Spleen (tissue), 11 donors: ENCODE measurements at regions not wholly inside any gene's neighbourhood (a gene's known extent, or its start where the extent isn't known, plus 50 kb on each side); places are given as distances from the start of the nearest gene placed in this dataset.

Experiments used
- DNase-seq: peaks from one replicate; pipeline ENCODE4 v3.0.0-alpha.2; 2020
- H3K27ac ChIP-seq, 8 donors: fragments of 200-600 bp; sonication (generic) in 7 of 8; 1 replicate in 4 of 8; 2 replicates in 4 of 8; pipeline versions ENCODE4 v1.5.0 to v1.8.0; 2016 to 2021; ENCODE audit warnings: inconsistent platforms in 4 of 8, mild to moderate bottlenecking in 4 of 8, moderate library complexity in 1 of 8
- H3K27me3 ChIP-seq, 7 donors: fragments of 200-600 bp; sonication (generic) in 6 of 7; replicated peaks in 1 of 7; 1 replicate in 4 of 7; 2 replicates in 3 of 7; pipeline versions ENCODE4 v1.5.0 to v1.8.0; 2016 to 2021; ENCODE audit warnings: inconsistent platforms in 3 of 7, mild to moderate bottlenecking in 1 of 7
- H3K36me3 ChIP-seq, 6 donors: fragments of 200-600 bp; sonication (generic) in 5 of 6; 1 replicate in 4 of 6; 2 replicates in 2 of 6; pipeline versions ENCODE4 v1.5.0 to v1.8.0; 2016 to 2021; ENCODE audit warnings: inconsistent platforms in 2 of 6
- H3K4me1 ChIP-seq, 6 donors: fragments of 200-600 bp; sonication (generic) in 5 of 6; 1 replicate in 3 of 6; 2 replicates in 3 of 6; pipeline versions ENCODE4 v1.5.0 to v1.8.0; 2016 to 2021; ENCODE audit warnings: inconsistent platforms in 3 of 6
- H3K4me3 ChIP-seq, 8 donors: fragments of 200-600 bp; sonication (generic) in 7 of 8; 1 replicate in 4 of 8; 2 replicates in 4 of 8; pipeline versions ENCODE4 v1.5.0 to v1.8.0; 2016 to 2021; ENCODE audit warnings: inconsistent platforms in 4 of 8, mild to moderate bottlenecking in 4 of 8, moderate library complexity in 2 of 8
- H3K9me3 ChIP-seq, 8 donors: fragments of 200-600 bp; sonication (generic) in 7 of 8; 1 replicate in 4 of 8; 2 replicates in 4 of 8; pipeline versions ENCODE4 v1.5.0 to v1.8.0; 2016 to 2021; ENCODE audit warnings: inconsistent platforms in 4 of 8
- CTCF ChIP-seq, 11 experiments: fragments of 200-600 bp in 7 of 11; fragments of 450-650 bp in 4 of 11; sonication (generic) in 4 of 11; IDR thresholded peaks in 8 of 11; conservative IDR thresholded peaks in 3 of 11; 1 replicate in 7 of 11; 2 replicates in 4 of 11; pipeline versions ENCODE4 v1.4.0 to v1.8.0; 2016 to 2021; ENCODE audit warnings: antibody characterized with exemption in 11 of 11, inconsistent platforms in 4 of 11, mild to moderate bottlenecking in 1 of 11
- POLR2A ChIP-seq, 3 donors: fragments of 450-650 bp; IDR thresholded peaks; one replicate each; pipeline ENCODE4 v1.5.1; 2017; ENCODE audit warnings: antibody characterized with exemption in 3 of 3, mild to moderate bottlenecking in 1 of 3
- POLR2AphosphoS5 ChIP-seq, 3 donors: sonication (generic); formaldehyde crosslinking; IDR thresholded peaks; one replicate each; pipeline ENCODE4 v1.5.1; 2017; ENCODE audit warnings: antibody characterized with exemption in 3 of 3
- WGBS, 5 donors: extraction: QIAGEN DNeasy Blood & Tissue Kit in 3 of 5; methylation state at CpG; one replicate each; pipeline versions ENCODE4 v1.1.5 to v1.1.7; 2013 to 2018; 5-methylcytosine and 5-hydroxymethylcytosine counted together
- intact Hi-C: fragments of 100-400 bp; cut with DNase I; formaldehyde crosslinking; loops from one replicate; pipeline ENCODE4 v1.15.0; 2023; ENCODE audit warnings: low total_unique reads
- donor health status: healthy with polysubstance abuse.
- donor health status: DM: no; HTN: no; CAD: no; lungs with moderate emphysema.
- donor health status: DM: no; HTN: no; CAD: no.
- donor health status: Bipolar disorder and iron deficiency.
- donor health status: healthy.
- donor health status: DM: no; HTN: no; CAD: no.
- donor health status: DM: yes; HTN: yes; CAD: no.

GRCh38 chr2:43023791-43024514 is 202.5 kb downstream of the ZFP36L2 start:
- Histone ChIP-seq H3K4me3 (no peak overlapping the region), H3K27me3 (no peaks in the 10 kb centered on the region), H3K4me1 (peaks cover 0 to 46% (median 19%) of the 10 kb centered on the region in 6 donors), H3K27ac (no peak overlapping the region), H3K9me3 (peaks cover 0 to 20% (median 10%) of the 10 kb centered on the region in 8 donors), H3K36me3 (no peaks in the 10 kb centered on the region)
- TF ChIP-seq CTCF (IDR thresholded peaks at IDR 0.05 in 8 of 11, conservative IDR thresholded peaks at IDR 0.05 in 3 of 11), result no peak
- TF ChIP-seq POLR2A (IDR thresholded peaks at IDR 0.05), result no peak
- TF ChIP-seq POLR2AphosphoS5 (IDR thresholded peaks at IDR 0.05), result no peak
- WGBS, 5 donors, result 74 to 83% (median 78%) methylated on average over 6 of the region's 6 CpGs
- intact Hi-C loops, result no loop called here
- DNase-seq, result no peak

GRCh38 chr2:43022896-43023295 is 203.5 kb downstream of the ZFP36L2 start:
- intact Hi-C loops, result no loop called here
- 86 to 95% (median 90%) methylated on average over 5 of the region's 5 CpGs for WGBS, 5 donors
- no peak for DNase-seq

GRCh38 chr2:43021791-43022509 is 204.5 kb downstream of the ZFP36L2 start:
- Histone ChIP-seq H3K4me1 (peaks cover 0 to 58% (median 24%) of the 10 kb centered on the region in 6 donors), H3K4me3 (no peak overlapping the region), H3K27me3 (no peaks in the 10 kb centered on the region), H3K9me3 (peaks cover 0 to 20% (median 10%) of the 10 kb centered on the region in 8 donors), H3K36me3 (no peaks in the 10 kb centered on the region), H3K27ac (peak overlapping the region in 1 of 8 donors; percentile 17)
- TF ChIP-seq CTCF (IDR thresholded peaks at IDR 0.05 in 8 of 11, conservative IDR thresholded peaks at IDR 0.05 in 3 of 11) (no peak), POLR2A (IDR thresholded peaks at IDR 0.05) (no peak), POLR2AphosphoS5 (IDR thresholded peaks at IDR 0.05) (no peak)
- intact Hi-C loops, result no loop called here
- WGBS, 5 donors, result 90 to 97% (median 95%) methylated on average over 19 of the region's 19 CpGs
- peak; percentile 56 for DNase-seq

More at GRCh38 chr2:43022896-43023295, 203.5 kb downstream of the ZFP36L2 start:
- TF ChIP-seq CTCF (IDR thresholded peaks at IDR 0.05 in 8 of 11, conservative IDR thresholded peaks at IDR 0.05 in 3 of 11) (no peak), POLR2AphosphoS5 (IDR thresholded peaks at IDR 0.05) (no peak), POLR2A (IDR thresholded peaks at IDR 0.05) (no peak)
- no peak overlapping the region for H3K4me3 ChIP-seq
- H3K9me3 ChIP-seq, result peaks cover 0 to 20% (median 10%) of the 10 kb centered on the region in 8 donors
- no peaks in the 10 kb centered on the region for H3K27me3 ChIP-seq
- peaks cover 0 to 57% (median 26%) of the 10 kb centered on the region in 6 donors for H3K4me1 ChIP-seq
- H3K27ac ChIP-seq, result no peak overlapping the region
- no peaks in the 10 kb centered on the region for H3K36me3 ChIP-seq
